ENCODE measurements at regions not wholly inside any gene's neighbourhood (a gene's known extent, or its start where the extent isn't known, plus 50 kb on each side); places are given as distances from the start of the nearest gene placed in this dataset.

DNA sequence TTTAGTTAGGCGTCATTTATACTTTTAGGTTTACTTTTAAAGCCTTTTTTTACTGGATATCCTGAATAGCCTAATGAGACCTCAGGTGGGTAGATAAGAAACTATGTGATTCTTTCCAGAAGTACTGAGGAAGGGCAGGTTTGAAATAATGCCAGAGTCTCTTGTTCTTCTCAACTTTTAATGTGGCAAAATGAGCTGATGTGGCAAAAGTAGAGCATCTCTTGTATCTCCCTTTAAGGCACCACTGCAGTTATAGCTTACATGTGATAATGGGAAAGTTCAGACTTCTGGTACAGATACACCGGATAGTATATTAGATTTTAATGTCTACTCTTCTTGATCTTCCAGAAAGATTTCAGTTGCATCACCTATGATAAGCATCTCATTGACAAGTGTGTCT is 1124.8 kb downstream of the LRFN5 start:
- no peak overlapping the region for H3K4me3 ChIP-seq (replicated peaks in 1 of 2; ENCODE audit: low read depth in 2 of 2, low read length in 2 of 2)
- DNase-seq (ENCODE audit: low read depth in 2 of 2) = no peak
- TF ChIP-seq, protein P1, sequence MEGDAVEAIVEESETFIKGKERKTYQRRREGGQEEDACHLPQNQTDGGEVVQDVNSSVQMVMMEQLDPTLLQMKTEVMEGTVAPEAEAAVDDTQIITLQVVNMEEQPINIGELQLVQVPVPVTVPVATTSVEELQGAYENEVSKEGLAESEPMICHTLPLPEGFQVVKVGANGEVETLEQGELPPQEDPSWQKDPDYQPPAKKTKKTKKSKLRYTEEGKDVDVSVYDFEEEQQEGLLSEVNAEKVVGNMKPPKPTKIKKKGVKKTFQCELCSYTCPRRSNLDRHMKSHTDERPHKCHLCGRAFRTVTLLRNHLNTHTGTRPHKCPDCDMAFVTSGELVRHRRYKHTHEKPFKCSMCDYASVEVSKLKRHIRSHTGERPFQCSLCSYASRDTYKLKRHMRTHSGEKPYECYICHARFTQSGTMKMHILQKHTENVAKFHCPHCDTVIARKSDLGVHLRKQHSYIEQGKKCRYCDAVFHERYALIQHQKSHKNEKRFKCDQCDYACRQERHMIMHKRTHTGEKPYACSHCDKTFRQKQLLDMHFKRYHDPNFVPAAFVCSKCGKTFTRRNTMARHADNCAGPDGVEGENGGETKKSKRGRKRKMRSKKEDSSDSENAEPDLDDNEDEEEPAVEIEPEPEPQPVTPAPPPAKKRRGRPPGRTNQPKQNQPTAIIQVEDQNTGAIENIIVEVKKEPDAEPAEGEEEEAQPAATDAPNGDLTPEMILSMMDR (IDR thresholded peaks at IDR 0.05; ENCODE audit: low read depth, low read length) = no peak

DNA sequence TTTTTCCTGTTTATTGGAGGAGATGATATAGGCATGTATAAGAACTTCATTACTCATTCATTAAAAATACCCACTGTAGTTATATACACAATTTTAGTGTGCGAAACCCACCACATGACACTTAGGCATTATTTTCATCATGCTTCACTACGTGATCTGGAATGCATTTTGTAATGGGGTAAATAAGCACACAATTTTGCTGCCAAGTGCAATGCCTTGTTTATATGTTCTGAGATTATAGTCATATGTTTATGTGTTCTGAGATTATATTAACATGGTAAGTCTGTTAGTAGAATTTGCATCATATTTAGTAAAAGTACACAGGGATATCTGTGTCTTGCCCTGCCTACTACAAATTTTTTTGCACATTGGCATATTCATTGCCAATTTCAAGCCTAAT is 1123.0 kb downstream of the LRFN5 start:
- TF ChIP-seq, protein P1 (IDR thresholded peaks at IDR 0.05; ENCODE audit: low read depth, low read length) = no peak
- DNase-seq (ENCODE audit: low read depth in 2 of 2) = no peak
- H3K4me3 ChIP-seq (replicated peaks in 1 of 2; ENCODE audit: low read depth in 2 of 2, low read length in 2 of 2) = no peak overlapping the region

DNA sequence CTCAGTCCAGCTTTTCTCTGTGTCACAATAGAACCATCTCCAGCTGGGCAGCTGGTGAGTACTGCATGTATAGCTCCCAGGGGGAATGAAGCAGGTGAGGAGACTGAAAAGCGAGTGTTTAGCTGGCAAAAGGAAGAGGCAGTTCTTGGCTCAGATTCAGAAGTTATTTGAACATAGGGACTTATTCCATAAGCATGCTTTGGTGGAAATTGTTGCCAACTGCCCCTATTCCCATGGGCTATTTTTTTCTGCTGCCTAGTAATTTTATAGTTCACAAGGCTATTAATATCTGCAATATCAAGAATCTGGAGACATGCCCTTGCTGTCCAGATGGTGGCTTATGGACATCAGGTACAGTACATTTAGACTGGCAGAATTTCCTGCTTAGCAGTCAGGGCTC is 1112.7 kb downstream of the LRFN5 start:
- H3K4me3 ChIP-seq (replicated peaks in 1 of 2; ENCODE audit: low read depth in 2 of 2, low read length in 2 of 2) = no peak overlapping the region
- TF ChIP-seq, protein P1 (IDR thresholded peaks at IDR 0.05; ENCODE audit: low read depth, low read length) = no peak
- DNase-seq (ENCODE audit: low read depth in 2 of 2) = peak in 1 of 2 donors; percentile 11

DNA sequence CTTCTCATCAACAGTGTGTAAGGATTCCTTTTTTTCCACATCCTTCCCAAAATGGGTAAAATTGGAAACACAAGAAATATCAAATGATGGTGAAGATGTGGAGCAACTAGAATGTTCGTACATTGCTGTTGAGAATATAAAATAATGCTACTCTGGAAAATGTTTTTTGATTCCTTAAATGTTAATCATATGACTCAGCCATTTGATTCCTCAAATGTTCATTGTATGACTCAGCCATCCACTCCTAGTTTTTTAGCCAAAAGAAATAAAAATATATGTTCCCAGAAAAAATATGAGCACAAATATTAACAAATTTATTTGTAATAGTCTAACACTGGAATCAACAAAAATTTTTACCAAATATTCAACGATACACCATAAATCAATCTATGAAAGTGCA is 1108.6 kb downstream of the LRFN5 start:
- no peak overlapping the region for H3K4me3 ChIP-seq (replicated peaks in 1 of 2; ENCODE audit: low read depth in 2 of 2, low read length in 2 of 2)
- TF ChIP-seq, protein P1 (IDR thresholded peaks at IDR 0.05; ENCODE audit: low read depth, low read length) = no peak
- DNase-seq (ENCODE audit: low read depth in 2 of 2) = peak; percentile 60 to 71

DNA sequence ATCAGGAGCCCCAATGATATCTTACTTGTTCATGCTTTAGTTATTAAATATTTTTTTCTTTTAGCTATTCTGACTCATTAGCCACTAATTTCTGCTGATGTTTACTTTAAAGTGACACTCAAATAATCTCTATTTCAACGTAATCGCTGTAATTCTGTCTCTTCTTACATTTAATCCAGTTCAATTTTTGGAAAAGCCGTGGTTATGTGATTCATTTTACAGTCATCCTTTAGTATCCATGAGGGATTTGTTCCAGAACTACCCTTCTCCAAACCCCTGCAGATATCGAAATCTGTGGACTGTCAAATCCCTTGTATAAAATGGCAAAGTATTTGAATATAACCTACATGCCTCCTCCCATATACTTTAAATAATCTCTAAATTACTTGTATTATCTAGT is 1103.4 kb downstream of the LRFN5 start:
- H3K4me3 ChIP-seq (replicated peaks in 1 of 2; ENCODE audit: low read depth in 2 of 2, low read length in 2 of 2) = no peak overlapping the region
- peak in 1 of 2 donors; percentile 31 for DNase-seq (ENCODE audit: low read depth in 2 of 2)
- TF ChIP-seq, protein P1 (IDR thresholded peaks at IDR 0.05; ENCODE audit: low read depth, low read length) = no peak

DNA sequence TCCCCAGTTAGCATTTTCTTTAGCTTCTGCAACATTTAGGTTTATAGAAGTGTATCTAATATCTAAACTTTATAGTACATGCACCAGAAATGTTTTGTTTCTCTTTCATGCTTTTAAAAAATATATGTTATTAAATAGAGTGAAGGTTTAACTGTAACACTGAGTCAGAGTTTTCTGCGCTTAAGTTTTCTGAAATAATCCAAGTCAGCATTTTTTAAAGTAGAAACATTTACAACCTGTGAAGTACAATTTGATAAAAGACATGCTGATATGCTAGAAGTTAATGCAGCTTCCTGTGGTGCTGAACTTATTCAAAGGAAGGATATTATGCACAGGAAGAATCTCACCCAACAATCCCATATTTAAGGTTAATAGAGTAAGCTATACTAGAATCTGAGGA is 1096.8 kb downstream of the LRFN5 start:
- TF ChIP-seq, protein P1 (IDR thresholded peaks at IDR 0.05; ENCODE audit: low read depth, low read length) = no peak
- DNase-seq (ENCODE audit: low read depth in 2 of 2) = no peak
- H3K4me3 ChIP-seq (replicated peaks in 1 of 2; ENCODE audit: low read depth in 2 of 2, low read length in 2 of 2) = no peak overlapping the region

DNA sequence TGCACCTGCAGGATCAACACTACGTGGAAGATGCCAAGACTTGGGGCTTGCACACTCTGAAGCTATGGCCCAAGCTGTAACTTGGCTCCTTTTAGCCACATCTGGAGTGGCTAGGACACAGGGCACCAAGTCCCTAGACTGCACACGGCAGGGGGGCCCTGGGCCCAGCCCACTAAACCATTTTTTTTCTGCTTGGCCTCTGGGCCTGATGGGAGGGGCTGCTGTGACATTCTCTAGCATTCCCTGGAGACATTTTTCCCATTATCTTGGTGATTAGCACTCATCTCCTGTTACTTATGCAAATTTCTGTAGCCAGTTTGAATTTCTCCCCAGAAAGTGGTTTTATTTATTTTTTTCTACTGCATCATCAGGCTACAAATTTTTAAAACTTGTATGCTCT is 1080.7 kb downstream of the LRFN5 start:
- no peak overlapping the region for H3K4me3 ChIP-seq (replicated peaks in 1 of 2; ENCODE audit: low read depth in 2 of 2, low read length in 2 of 2)
- TF ChIP-seq, protein P1 (IDR thresholded peaks at IDR 0.05; ENCODE audit: low read depth, low read length) = no peak
- no peak for DNase-seq (ENCODE audit: low read depth in 2 of 2)
